ENCODE measurements at regions not wholly inside any gene's neighbourhood (a gene's known extent, or its start where the extent isn't known, plus 50 kb on each side); places are given as distances from the start of the nearest gene placed in this dataset.

DNA sequence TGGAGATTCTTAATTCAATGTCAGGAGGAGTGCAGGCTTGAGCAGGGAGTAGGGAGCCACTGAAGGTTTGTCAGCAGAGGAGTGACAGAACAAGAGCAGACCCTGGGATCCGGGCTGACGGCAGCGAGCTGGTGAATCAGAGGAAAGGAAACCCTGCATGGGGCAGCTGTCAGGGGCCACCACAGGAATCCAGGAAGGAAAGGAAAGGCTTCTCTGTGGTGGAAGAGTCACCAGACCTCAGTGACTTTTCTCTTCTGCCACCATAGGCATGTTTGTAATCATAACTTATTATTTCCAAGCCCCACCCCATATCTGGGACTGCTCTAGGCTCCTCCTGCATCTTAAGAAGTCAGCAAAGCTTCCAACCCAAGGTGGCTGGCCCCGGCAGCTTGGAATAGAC lies 150.9 kb downstream of the BCOR start:
- Mint-ChIP-seq H3K4me1 (peaks cover 18% of the 10 kb centered on the region), H3K27ac (no peak overlapping the region), H3K4me3 (no peak overlapping the region), H3K27me3 (no peaks in the 10 kb centered on the region), H3K9me3 (no peaks in the 10 kb centered on the region), H3K36me3 (ENCODE audit: low read depth) (no peaks in the 10 kb centered on the region)
- intact Hi-C loops (cut with micrococcal nuclease), result no loop called here
- DNase-seq, result no peak

- Mint-ChIP-seq H3K27ac (peak overlapping the region; percentile 29), H3K36me3 (ENCODE audit: low read depth) (no peaks in the 10 kb centered on the region), H3K4me1 (peaks cover 18% of the 10 kb centered on the region), H3K9me3 (no peaks in the 10 kb centered on the region), H3K4me3 (no peak overlapping the region), H3K27me3 (no peaks in the 10 kb centered on the region)
- DNase-seq, result no peak
- intact Hi-C loops (cut with micrococcal nuclease), result no loop called here
Measured at GRCh38 chrX:39948582-39948981, 149.2 kb downstream of the BCOR start.

DNA sequence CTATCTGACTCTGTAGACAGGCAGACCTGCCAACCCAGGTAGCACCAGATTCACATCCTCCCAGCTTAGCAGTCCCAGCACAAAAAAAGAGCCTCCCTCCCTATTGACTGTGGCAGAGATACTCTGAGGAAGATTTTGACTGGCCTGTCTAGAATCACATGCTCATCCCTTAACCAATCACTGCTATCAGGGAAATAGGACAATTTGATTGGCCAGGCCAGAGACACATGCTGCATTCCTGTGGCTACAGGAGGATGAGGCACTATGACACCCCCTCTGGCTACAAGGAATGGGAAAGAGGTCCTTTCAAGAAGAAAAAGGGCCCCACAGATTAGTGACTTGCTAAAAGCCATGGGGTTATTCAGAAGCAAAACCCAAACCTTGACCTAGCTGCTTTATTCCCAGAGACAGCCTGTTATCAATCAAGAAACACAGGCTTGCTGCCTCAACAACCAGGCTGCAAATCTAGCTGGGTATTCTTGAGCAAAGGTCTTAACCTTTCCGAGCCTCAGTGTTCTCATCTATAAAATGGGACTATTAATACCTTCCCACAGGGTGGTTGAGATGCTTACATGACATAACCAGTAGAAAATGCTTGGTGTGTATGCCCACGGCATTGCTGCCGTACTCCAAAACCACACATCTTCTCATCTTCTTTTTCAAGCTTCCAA lies 147.6 kb downstream of the BCOR start:
- no peak overlapping the region for H3K27ac Mint-ChIP-seq
- H3K36me3 Mint-ChIP-seq (ENCODE audit: low read depth), result no peaks in the 10 kb centered on the region
- intact Hi-C loops (cut with micrococcal nuclease), result no loop called here
- H3K27me3 Mint-ChIP-seq, result no peaks in the 10 kb centered on the region
- H3K9me3 Mint-ChIP-seq, result no peaks in the 10 kb centered on the region
- H3K4me1 Mint-ChIP-seq, result peaks cover 19% of the 10 kb centered on the region
- no peak for DNase-seq
- no peak overlapping the region for H3K4me3 Mint-ChIP-seq

GRCh38 chrX:39952989-39953388 lies 144.8 kb downstream of the BCOR start:
- intact Hi-C loops (cut with micrococcal nuclease), result no loop called here
- Mint-ChIP-seq H3K4me3 (no peak overlapping the region), H3K4me1 (peaks cover 12% of the 10 kb centered on the region), H3K36me3 (ENCODE audit: low read depth) (no peaks in the 10 kb centered on the region), H3K27ac (no peak overlapping the region), H3K9me3 (no peaks in the 10 kb centered on the region), H3K27me3 (no peaks in the 10 kb centered on the region)
- DNase-seq, result no peak

- H3K27ac Mint-ChIP-seq, result no peak overlapping the region
- intact Hi-C loops (cut with micrococcal nuclease), result no loop called here
- peaks cover 8% of the 10 kb centered on the region for H3K4me1 Mint-ChIP-seq
- no peak overlapping the region for H3K4me3 Mint-ChIP-seq
- DNase-seq, result no peak
- H3K27me3 Mint-ChIP-seq, result no peaks in the 10 kb centered on the region
- H3K9me3 Mint-ChIP-seq, result no peaks in the 10 kb centered on the region
- H3K36me3 Mint-ChIP-seq (ENCODE audit: low read depth), result no peaks in the 10 kb centered on the region
Measured at GRCh38 chrX:39953879-39954278, 143.9 kb downstream of the BCOR start.

GRCh38 chrX:39954851-39955250 lies 142.9 kb downstream of the BCOR start:
- H3K27ac Mint-ChIP-seq, result no peak overlapping the region
- intact Hi-C loops (cut with micrococcal nuclease), result no loop called here
- no peak for DNase-seq
- H3K27me3 Mint-ChIP-seq, result no peaks in the 10 kb centered on the region
- H3K9me3 Mint-ChIP-seq, result no peaks in the 10 kb centered on the region
- no peaks in the 10 kb centered on the region for H3K36me3 Mint-ChIP-seq (ENCODE audit: low read depth)
- peaks cover 5% of the 10 kb centered on the region for H3K4me1 Mint-ChIP-seq
- no peak overlapping the region for H3K4me3 Mint-ChIP-seq

DNA sequence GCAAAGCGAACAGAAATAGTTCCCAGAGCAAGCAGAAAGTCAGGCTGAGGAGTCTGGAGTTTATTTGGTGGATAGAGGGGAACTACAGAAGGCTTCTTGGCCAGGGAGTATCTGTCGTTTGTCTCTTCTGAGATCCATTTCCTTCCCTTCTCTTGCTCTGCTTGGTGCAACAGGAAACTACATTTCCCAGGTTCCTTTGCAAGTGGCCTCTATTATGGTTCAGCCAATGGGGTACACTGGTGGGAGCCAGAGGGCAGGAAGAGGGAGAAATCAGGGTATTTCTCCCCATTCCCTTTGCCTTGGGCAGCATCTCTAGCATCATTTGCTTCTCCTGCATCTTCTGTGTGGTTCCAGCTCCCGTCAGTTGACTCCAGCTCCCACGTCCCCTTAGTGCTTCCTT lies 142.1 kb downstream of the BCOR start:
- intact Hi-C loops (cut with micrococcal nuclease), result no loop called here
- Mint-ChIP-seq H3K9me3 (no peaks in the 10 kb centered on the region), H3K4me3 (no peak overlapping the region)

GRCh38 chrX:39956803-39957394 lies 140.9 kb downstream of the BCOR start:
- Mint-ChIP-seq H3K36me3 (ENCODE audit: low read depth) (no peaks in the 10 kb centered on the region), H3K4me1 (peaks cover 7% of the 10 kb centered on the region), H3K27ac (no peak overlapping the region), H3K4me3 (no peak overlapping the region), H3K9me3 (no peaks in the 10 kb centered on the region), H3K27me3 (no peaks in the 10 kb centered on the region)
- intact Hi-C loops (cut with micrococcal nuclease), result no loop called here
- DNase-seq, result no peak

More for the DNA sequence above, 142.1 kb downstream of the BCOR start:
- Mint-ChIP-seq H3K4me1 (peaks cover 5% of the 10 kb centered on the region), H3K36me3 (ENCODE audit: low read depth) (no peaks in the 10 kb centered on the region), H3K27me3 (no peaks in the 10 kb centered on the region), H3K27ac (peak overlapping the region; percentile 66)
- DNase-seq, result no peak

GRCh38 chrX:39957816-39958566 lies 139.8 kb downstream of the BCOR start:
- Mint-ChIP-seq H3K36me3 (ENCODE audit: low read depth) (no peaks in the 10 kb centered on the region), H3K9me3 (no peaks in the 10 kb centered on the region), H3K27me3 (no peaks in the 10 kb centered on the region), H3K4me3 (no peak overlapping the region), H3K4me1 (peaks cover 7% of the 10 kb centered on the region), H3K27ac (no peak overlapping the region)
- intact Hi-C loops (cut with micrococcal nuclease), result no loop called here
- DNase-seq, result no peak

- Mint-ChIP-seq H3K27me3 (no peaks in the 10 kb centered on the region), H3K4me3 (no peak overlapping the region), H3K36me3 (ENCODE audit: low read depth) (no peaks in the 10 kb centered on the region), H3K27ac (no peak overlapping the region), H3K4me1 (peaks cover 7% of the 10 kb centered on the region), H3K9me3 (peaks cover under 1% of the 10 kb centered on the region)
- no peak for DNase-seq
- intact Hi-C loops (cut with micrococcal nuclease), result no loop called here
Measured at GRCh38 chrX:39958850-39959249, 138.9 kb downstream of the BCOR start.

DNA sequence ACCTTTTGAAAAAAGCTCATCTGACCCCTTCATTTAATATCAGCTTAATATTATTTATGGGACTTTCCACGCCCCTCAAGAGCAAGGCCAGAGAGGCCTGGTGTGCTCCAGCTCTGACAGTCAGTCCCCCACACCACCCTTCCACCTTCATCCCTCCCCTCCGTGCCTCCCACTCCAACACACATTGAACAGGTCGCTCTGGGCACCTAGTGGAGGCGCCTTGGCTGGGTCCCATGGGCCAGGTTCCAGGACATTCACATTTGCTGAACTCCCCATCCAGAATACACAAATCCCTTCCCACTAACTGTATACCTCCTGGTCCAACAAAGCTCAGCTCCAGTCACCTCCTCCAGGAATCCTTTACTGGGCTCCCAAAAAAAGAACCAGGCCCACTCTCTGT lies 137.5 kb downstream of the BCOR start:
- intact Hi-C loops (cut with micrococcal nuclease), result no loop called here
- no peak overlapping the region for H3K27ac Mint-ChIP-seq
- no peaks in the 10 kb centered on the region for H3K36me3 Mint-ChIP-seq (ENCODE audit: low read depth)
- H3K27me3 Mint-ChIP-seq, result no peaks in the 10 kb centered on the region
- H3K4me3 Mint-ChIP-seq, result no peak overlapping the region
- H3K9me3 Mint-ChIP-seq, result peaks cover 5% of the 10 kb centered on the region
- no peak for DNase-seq
- H3K4me1 Mint-ChIP-seq, result peaks cover 5% of the 10 kb centered on the region

DNA sequence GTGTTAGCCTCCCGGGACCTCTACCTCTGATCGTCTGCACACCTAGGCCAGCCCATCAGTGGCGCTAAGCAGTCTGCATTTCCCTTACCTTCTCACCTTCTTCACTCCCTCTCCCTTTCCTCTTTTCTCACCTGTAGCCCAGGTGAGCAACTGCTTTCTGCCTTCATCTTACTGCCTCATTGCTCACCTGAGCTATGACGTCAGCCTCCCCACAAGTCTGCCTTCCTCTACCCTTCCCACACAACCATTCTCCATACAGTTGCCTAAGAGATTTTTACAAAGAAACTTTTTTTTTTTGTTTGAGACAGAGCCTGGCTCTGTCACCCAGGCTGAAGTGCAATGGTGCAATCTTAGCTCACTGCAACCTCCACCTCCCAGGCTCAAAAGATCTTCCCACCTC lies 136.3 kb downstream of the BCOR start:
- no peaks in the 10 kb centered on the region for H3K27me3 Mint-ChIP-seq
- no peak for DNase-seq
- H3K27ac Mint-ChIP-seq, result no peak overlapping the region
- no peaks in the 10 kb centered on the region for H3K36me3 Mint-ChIP-seq (ENCODE audit: low read depth)
- H3K4me3 Mint-ChIP-seq, result no peak overlapping the region
- intact Hi-C loops (cut with micrococcal nuclease), result no loop called here
- peaks cover 5% of the 10 kb centered on the region for H3K9me3 Mint-ChIP-seq
- H3K4me1 Mint-ChIP-seq, result peaks cover 2% of the 10 kb centered on the region

- no peaks in the 10 kb centered on the region for H3K36me3 Mint-ChIP-seq (ENCODE audit: low read depth)
- peaks cover 12% of the 10 kb centered on the region for H3K4me1 Mint-ChIP-seq
- intact Hi-C loops (cut with micrococcal nuclease), result no loop called here
- H3K27ac Mint-ChIP-seq, result no peak overlapping the region
- H3K27me3 Mint-ChIP-seq, result no peaks in the 10 kb centered on the region
- DNase-seq, result no peak
- peaks cover 5% of the 10 kb centered on the region for H3K9me3 Mint-ChIP-seq
- H3K4me3 Mint-ChIP-seq, result no peak overlapping the region
Measured at GRCh38 chrX:39965051-39965573, 132.6 kb downstream of the BCOR start.

GRCh38 chrX:39966176-39966575 lies 131.6 kb downstream of the BCOR start:
- Mint-ChIP-seq H3K36me3 (ENCODE audit: low read depth) (peaks cover 2% of the 10 kb centered on the region), H3K27ac (no peak overlapping the region), H3K9me3 (peaks cover 5% of the 10 kb centered on the region), H3K4me1 (peaks cover 14% of the 10 kb centered on the region), H3K27me3 (no peaks in the 10 kb centered on the region), H3K4me3 (no peak overlapping the region)
- DNase-seq, result no peak
- intact Hi-C loops (cut with micrococcal nuclease), result no loop called here
